ENCODE measurements at regions not wholly inside any gene's neighbourhood (a gene's known extent, or its start where the extent isn't known, plus 50 kb on each side); places are given as distances from the start of the nearest gene placed in this dataset.
A peak's percentile ranks its signal among the peaks of the same experiment; 100 is the strongest.
"Not testable (repeated sequence)": the region's sequence is repeated elsewhere in the genome, so short reads cannot be mapped to it uniquely, and the experiment has no call there.

DNA sequence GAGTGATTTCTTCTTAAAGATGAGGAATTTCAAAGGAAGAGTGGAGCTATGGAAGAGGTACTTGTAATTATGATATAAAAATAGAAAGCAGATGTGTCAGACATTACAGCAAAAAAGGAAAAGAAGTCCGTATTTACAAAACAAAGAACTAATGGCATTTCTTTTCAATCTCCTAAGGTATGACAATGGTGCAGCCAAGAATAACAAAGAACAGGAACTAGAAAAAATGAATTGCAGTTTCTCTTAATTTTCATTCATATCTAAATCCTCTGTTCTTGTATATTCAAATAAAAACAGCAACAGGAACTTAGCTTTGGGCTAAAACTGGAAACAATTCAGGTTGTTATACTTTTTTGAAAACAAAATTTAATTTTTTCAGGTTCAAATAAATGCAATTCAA is 105.1 kb downstream of the SPRY1 start:
- no peak for DNase-seq

DNA sequence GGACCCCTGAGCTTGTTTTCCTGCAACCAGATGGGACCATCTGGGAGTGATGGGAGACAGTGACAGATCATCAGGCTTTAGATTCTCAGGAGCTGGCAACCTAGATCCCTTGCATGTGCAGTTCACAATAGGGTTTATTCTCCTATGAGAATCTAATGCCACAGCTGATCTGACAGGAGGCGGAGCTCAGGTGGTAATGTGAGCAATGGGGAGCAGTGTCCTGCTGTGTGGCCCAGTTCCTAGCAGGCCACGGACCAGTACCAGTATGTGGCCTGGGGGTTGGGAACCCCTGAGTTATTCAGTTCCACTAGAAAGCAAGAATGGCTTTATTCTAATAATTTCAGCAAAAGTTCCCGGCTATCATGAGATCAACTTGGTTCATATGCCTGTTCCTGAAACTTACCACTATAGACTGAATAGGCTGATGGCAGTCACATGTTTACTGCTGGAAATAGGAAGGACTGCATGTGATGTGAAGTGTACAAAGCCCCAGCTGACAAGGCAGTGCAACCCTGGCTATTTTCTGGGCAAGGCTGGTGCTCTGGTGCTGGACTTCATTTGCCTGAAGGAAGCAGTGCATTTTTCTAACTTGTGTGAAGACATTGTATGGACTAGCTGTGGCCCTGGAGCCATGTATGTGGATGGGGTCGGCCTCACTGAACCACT is 107.2 kb downstream of the SPRY1 start:
- peak; percentile 31 for DNase-seq

DNA sequence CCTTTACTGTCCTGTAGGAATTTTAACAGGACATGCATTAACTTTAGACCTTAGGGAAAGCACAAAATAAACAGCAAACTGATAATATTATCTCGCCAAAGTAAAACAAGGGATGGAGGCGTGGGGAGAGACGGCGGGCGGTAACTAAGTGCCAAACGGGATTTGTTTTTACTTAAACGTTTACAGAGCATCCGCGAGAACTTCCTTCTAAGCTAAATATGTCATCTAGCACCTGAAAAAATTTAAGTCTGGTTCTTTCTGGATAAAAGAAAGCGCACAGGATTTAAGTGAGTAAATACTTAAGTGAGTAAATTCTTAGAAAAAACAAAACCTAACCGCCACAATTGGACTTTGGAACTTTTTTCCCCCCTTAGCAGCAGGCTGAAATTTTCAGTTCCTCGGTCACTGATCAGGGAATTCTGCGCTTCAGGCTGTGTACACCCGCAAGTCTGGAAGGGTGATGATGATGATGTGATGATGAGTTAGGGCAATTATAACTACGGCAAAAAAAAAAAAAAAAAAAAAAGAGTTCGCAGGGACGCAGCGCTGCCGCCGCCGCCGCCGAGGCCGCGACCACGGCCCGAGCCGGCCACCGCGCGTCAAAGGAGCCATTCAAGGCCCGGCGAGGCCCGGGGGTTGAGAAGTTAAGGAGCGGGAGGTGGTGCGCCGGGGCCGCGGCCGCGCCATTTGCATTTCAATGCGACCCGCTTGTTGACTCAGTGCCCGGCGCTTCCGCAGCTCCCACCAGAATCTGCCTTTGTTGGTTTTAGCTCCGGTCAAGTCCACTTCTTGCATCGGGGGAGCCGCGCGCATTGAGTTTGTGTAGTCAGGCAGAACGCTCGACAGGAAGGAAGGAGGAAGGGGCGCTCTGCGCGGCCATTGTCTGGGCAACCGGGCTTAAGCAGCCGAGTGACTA is 108.8 kb downstream of the SPRY1 start:
- peak; percentile 96 for DNase-seq

DNA sequence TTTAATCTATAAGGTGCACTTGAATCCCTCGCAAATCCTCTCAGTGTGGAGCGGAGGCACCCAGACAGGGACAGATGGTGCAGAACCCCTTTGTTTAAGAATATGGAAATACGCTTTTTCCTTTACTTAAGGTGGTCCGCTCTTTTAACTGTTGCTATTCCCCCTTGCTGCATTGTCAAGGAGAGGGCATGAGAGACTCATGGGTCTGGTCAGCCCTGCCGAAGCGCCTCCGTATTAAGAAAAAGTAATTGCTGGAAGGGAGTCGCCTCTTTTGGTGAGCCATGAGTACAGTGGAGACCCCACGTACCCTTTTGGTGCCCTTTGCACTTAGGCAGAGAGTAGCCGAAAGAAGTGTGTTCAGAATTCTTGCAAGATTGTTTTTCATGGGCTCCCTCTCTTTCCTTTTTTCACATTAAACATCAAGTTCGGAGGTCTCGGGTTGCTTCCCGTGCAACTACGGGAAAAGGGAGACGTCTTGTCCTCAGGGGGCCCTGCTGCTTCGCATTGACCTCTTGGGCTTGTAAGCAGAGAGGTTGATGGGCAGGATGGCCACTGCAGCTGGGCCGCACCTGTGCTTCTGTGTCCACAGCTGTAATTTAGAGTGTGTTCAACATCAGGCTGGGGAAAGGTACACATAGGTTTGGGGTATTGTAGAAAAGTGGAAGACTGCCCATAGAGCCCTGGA is 109.6 kb downstream of the SPRY1 start:
- no peak for DNase-seq

DNA sequence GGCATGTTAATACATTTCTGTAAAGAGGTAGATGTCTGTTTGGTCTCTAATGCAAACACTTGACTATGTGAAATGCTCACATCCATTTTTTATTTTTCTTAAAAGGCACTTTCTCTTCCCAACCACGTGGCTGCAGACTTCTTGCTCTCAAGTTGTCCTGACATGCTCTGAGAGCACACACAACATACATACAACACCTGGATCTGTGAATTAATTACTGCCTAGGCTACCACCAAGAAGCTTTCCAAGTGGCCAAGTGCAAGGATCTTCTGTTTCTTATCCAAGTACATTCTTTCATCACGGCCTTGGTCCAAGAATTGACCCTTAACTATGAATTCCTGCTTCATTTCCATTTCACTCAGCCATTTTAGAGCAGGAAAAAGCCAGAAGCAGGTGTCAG is 110.8 kb downstream of the SPRY1 start:
- DNase-seq: peak; percentile 26

DNA sequence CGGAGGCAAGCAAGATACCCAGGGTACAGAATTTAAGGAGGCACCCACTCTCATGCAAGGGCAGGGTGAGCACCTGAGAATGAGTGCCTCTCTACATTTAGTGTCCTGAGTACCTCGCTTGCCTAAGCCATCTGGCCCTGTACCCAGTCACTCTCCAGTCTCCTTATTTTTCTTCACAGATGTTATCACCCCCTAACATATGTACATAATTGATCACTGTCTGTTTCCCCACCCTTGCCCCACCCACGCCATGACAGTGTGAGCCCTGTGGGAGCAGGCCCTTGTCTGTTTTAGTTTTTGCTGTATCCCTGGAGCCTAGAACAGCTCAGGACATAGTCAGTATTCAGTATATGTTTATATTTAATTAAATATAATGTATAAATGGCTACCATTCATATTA is 113.6 kb downstream of the SPRY1 start:
- no peak for DNase-seq

DNA sequence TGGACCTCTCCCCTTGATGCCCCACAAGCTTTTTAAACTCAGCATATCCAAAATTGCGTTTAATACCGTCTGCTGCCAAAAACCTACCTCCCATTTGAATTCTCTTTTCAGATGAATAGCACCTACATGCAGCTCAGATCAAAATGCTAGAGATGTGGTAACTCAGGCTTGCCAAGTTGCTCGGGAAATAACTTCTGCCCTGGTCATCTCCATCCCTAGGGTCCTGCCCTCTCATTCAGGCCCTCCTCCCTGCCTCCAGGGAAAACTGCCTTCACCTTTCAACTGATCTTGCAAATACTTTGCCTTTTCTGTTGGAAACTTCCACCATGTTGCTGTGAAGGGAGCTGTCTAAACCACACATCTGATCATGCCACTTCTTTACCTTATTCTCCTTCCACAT is 114.1 kb downstream of the SPRY1 start:
- DNase-seq: no peak

DNA sequence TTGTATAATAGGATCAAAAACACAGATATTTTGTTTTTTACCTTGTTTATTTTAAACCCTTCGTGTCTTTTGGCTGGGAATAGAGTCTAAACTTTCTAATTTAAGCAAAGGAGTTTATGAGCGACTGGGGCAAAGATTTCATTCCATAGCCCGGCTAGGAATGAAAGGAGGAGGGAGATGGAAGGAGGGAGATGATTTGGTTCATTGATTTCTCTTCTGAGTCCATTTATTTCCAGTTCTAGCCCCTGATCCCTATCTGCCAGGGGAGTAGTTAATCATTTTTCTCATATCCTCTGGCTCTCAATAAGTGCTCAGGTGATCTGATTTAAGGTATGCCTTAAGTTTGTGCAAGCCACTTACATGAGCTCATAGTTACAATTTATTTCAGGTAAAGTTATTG is 120.0 kb downstream of the SPRY1 start:
- peak; percentile 42 for DNase-seq

DNA sequence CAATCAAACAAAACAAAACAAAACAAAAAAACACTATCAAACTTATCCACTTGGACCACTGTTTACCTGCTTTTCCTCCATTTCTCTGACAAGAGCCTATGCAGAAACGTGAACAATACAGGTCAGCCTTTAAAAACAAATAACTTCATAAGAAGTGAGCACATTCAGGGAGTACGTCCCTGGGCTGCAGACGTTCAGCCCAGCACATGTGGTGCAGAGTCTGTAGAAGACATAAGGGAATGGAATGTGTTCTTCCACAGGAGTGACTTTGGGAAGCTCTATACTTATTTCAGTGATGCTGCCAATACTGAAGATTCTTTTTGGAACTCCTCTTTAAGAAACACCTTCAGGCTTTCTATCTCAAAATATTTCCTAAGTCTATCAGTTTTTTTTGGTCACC is 120.6 kb downstream of the SPRY1 start:
- DNase-seq: peak; percentile 27

DNA sequence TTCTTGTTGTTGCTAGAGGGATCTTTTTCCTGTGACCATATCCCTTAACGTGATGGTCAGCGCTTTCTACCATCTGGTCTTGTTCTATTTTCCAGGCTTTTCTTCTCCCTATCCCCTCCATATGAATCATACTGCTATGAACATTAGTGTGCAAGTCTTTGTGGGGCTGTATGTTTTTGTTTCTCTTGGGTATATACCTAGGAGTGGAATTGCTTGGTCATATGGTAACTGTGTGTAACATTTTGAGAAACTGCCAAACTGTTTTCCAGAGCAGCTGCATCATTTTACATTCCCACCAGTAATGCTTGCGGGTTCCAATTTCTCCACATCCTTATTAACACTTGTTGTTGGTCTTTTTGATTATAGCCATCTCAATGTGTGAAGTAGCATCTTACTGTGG is 121.4 kb downstream of the SPRY1 start:
- DNase-seq: no peak

DNA sequence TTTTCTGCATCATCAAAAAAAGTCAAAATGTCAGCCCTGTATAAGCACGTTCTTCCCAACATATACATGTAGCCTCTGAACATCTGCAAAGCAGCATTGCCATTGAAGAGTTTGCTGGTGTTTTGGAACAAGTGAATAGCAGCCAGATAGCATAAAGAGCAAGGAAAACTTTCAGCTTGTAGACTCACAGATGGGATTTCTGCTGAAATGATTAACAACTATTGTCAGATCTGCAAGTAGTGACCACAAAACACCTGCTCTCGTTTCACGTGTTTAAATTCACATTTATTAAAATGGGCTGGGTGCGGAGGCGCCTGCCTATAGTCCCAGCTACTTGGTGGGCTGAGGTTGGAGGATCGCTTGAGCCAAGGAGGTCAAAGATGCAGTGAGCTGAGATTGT is 123.7 kb downstream of the SPRY1 start:
- DNase-seq: no peak

DNA sequence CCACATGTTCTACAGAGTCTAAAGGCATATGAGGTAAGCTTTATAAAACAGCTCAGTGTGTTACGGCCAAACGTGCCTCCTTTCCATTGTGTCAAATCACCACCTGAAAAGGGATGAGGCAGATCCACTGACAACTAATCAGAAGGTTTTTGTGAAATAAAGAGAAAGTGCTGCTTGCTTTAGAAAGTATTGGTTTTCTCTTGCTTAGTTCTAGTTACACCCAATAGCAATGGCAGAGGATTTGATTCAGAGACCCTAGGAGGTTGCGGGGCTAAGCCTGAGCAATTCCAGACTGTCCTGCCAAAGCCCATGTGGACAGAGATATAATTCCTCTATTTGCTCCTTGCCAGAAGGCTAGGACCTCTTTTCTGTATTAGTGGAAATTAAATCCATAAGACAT is 125.5 kb downstream of the SPRY1 start:
- DNase-seq: no peak

DNA sequence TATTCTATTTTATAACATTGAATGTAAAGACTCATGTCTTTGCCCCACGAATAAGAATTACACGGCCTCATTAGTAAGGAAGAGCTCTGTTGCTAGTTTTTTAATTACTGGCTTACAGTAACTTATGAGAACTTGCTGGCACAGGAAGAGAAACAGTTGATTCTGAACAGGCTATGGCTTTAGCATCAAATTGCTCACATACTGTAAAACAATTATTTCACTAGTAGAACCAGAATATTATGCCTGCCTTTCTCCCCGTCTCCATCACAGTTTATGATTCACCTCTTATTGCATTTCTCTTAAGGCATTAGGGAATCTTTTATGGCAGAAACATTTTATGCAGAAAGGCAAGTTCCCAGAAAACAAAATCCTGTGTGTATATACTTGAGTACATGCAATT is 126.1 kb downstream of the SPRY1 start:
- no peak for DNase-seq

DNA sequence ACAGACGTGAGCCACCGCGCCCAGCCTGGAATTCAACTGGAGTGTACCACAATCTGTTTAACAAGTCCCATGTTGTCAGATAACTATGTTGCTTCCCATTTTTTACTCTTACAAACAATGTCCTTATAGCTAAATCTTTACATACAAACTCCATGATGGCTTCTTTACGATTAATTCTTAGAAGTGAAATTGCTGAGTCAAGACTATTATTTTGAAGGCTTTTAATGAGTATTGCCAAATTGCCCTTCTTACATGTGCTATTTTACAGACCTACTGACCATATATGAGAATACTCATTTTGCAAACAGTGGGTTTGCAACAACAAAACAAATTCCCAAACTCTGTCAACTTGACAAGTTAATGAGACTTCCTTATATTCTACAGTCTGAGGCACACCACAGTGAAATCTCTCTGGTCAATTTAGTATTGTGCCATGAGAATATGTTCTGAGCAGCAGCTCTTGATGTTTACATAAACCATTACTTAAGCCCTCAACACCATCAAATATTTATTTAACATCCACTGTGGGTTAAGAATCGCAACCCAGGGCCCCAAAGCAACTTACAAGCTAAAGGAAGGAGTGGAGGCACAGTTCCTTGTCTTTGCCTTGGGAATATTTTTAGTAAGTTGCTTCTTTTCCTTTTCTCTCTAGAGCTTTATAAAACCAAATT is 128.5 kb downstream of the SPRY1 start:
- no peak for DNase-seq

DNA sequence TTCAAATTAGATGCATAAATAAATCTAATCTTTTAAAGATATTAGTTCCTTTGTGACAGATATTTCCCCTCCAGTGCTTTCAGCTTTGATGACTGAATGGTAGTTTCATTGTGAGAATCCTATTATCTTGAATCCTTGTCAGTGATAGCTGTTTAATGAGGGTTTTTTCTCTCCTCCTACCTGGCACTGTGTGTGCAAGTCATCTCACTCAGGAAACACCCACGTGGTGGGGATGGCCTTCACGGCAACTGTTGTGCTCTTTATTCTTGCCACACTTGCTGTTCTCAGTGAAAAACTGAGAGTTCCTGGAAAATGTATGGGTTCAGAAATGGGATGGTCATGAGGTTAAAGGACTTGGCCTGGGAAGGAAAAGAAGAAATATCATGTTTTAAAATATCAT is 129.9 kb downstream of the SPRY1 start:
- no peak for DNase-seq

DNA sequence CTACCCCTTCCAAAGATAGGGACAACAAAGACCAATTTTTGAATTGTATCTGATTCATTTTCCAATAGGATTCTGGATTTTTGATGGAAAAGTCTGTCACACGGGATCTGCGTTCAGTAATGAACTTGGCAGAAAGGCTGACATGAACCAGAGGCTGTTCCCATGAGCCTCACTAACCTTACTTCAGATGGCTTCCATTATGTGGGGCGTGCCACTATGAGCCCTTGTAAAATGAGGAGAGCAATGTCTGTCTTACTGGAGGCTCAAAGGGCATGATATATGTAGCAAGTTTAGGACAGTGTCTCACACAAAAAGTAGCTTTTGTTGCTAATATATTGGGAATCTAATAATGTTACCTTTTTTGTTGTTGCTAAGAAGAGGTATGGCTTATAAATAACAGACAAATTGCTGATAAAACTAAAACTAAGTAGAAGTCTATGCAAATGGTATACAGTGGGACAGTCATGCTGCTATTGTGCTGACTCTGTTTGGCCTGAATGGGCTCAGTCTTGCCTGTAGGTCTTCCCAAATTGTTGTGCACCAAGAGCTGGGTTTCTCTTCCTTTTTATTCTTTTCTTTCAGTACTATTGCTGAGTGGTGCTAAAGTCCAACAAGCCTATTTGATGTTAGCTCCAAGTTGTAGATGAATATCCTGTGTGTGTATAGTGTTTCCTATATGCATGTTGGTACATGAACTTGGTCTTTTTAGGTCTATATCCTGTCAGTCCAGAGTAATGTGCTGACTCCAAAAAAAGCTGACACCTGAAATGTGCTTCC is 132.1 kb downstream of the SPRY1 start:
- no peak for DNase-seq

DNA sequence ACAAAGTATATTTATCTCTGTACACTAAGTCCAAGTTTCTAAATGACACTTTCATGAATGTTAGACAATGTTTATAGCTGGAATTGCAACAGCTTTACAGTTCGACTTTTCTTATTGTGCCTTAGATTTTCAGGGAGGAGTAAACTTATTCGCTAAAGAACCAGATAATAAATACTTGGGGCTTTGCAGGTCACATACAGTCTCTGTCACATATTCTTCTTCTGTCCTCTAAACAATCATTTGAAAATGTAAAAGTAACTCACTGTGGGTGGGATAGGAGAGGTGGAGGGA is 132.6 kb downstream of the SPRY1 start:
- no peak for DNase-seq

DNA sequence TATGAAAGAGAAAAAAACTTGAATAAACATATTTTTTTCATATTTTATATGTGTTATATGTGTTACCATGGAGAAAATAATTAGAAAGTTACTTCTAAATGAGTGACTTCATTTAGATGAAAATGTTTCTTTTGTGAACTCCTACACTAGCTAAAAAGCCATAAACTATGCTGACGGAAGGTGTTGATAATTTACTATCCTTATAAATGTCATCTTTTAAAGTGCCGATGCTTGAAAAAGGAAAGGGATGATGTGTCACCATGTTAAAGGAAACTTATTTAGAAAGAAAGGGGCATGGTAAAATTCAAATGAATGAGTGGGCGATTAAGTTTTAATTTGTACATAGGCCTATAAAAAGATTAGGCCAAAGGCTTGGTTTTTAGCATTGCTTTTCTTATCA is 133.8 kb downstream of the SPRY1 start:
- no peak for DNase-seq

DNA sequence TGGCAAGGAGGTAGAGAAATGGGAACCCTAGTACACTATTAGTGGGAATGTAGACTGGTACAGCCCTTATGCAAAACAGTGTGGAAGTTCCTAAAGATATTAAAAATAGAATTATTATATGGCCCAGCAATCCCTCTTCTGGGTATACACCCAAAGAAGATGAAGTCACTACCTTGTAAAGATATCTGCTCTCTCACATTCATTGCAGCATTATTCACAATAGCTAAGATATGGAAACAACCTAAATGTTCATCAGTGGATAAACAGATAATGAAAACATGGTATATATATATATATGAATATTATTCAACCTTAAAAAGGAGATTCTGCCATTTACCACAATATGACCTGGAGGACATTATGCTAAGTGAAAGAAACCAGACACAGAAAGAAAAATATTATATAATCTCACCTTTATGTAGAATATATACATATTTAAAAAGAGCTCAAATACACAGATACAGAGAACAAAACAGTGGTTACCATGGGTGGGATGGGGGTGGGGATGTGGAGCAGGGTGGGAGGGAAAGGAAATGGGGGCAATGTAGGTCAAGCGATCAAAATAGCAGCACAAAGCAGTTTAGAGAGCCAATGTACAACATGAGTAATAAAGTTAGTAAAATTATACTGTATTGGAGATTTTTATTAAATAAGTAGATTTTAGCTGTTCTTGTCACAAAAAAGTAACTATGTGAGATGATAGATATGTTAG is 138.6 kb downstream of the SPRY1 start:
- no peak for DNase-seq

DNA sequence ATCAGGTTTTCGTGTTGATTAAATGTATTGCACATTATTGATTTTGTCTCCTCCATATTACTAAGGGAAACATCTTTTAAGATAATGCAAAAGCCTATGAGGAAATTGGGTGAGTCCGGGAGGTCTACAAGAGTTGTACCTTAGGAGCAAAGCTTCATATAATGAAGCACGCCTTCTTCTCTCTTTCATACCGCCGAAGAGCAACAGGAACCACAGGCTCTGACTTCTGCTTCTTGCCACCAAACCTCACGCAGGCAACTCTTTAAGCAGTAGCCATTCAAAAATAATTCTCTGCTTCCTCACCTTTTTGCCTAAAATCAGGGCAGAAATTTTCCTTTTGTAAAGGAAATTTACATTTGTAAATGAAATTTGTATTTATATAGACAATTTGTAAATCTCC is 139.6 kb downstream of the SPRY1 start:
- DNase-seq: no peak

DNA sequence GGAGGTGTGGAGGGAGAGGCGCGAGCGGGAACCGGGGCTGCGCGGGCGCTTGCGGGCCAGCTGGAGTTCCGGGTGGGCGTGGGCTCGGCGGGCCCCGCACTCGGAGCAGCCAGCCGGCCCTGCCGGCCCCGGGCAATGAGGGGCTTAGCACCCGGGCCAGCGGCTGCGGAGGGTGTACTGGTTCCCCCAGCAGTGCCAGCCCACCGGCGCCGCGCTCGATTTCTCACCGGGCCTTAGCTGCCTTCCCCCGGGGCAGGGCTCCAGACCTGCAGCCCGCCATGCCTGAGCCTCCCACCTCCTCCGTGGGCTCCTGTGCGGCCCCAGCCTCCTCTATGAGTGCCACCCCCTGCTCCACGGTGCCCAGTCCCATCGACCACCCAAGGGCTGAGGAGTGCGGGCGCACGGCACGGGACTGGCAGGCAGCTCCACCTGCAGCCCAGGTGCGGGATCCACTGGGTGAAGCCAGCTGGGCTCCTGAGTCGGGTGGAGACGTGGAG is 141.4 kb downstream of the SPRY1 start:
- DNase-seq: not testable (repeated sequence)
